ENCODE measurements at regions not wholly inside any gene's neighbourhood (a gene's known extent, or its start where the extent isn't known, plus 50 kb on each side); places are given as distances from the start of the nearest gene placed in this dataset.

DNA sequence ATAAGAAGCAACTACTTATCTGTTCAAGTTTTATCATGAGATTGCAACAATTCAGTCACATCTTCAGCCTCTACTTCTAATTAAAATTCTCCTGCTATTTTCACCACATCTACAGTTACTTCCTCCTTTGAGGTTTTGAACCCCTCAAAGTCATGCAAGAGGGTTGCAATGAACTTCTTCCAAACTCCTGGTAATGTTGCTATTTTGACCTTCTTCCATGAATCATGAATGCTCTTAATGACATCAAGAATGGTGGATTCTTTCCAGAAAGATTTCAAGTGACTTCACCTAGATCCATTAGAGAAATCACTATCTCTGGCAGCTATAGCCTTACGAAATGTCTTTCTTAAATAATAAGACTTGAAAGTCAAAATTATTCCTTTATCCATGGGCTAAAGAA is 1052.8 kb upstream of the NRXN1 start:
- Histone ChIP-seq H3K36me3 (no peaks in the 10 kb centered on the region), H3K4me1 (no peaks in the 10 kb centered on the region), H3K27me3 (no peaks in the 10 kb centered on the region), H3K4me3 (no peak overlapping the region), H3K9me3 (no peaks in the 10 kb centered on the region), H3K27ac (no peak overlapping the region)
- DNase-seq = no peak
- TF ChIP-seq POLR2A (IDR thresholded peaks at IDR 0.05) (no peak), CTCF (IDR thresholded peaks at IDR 0.05) (no peak)

DNA sequence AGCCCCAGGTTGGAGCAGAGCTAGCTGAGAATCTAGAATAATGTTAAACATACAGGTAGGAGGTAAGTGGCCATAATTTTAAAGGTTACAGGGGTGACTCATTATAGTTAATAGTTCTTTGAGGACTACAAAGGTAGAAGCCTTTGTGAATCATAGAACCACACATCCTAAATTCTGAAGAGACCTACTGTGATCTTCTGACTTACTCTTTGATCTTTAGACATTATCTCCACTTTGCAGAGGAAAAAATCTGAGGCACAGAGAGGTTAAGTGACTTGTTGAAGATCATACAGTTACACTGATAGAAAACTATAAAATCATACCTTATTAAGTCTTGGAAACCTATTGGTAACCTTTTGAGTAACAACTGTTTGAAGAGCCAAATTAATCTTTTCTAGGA is 1051.3 kb upstream of the NRXN1 start:
- Histone ChIP-seq H3K9me3 (no peaks in the 10 kb centered on the region), H3K4me1 (no peaks in the 10 kb centered on the region), H3K27me3 (no peaks in the 10 kb centered on the region), H3K27ac (no peak overlapping the region), H3K4me3 (no peak overlapping the region), H3K36me3 (no peaks in the 10 kb centered on the region)
- TF ChIP-seq CTCF (IDR thresholded peaks at IDR 0.05) = no peak
- no peak for TF ChIP-seq POLR2A (IDR thresholded peaks at IDR 0.05)
- DNase-seq = no peak

- Histone ChIP-seq H3K36me3 (no peaks in the 10 kb centered on the region), H3K27me3 (no peaks in the 10 kb centered on the region), H3K4me1 (no peaks in the 10 kb centered on the region), H3K4me3 (no peak overlapping the region), H3K27ac (no peak overlapping the region), H3K9me3 (no peaks in the 10 kb centered on the region)
- no peak for DNase-seq
- TF ChIP-seq CTCF (IDR thresholded peaks at IDR 0.05) (no peak), POLR2A (IDR thresholded peaks at IDR 0.05) (no peak)
These were observed 1050.7 kb upstream of the NRXN1 start for GRCh38 chr2:52082646-52083045.

GRCh38 chr2:52079602-52080001 is 1047.7 kb upstream of the NRXN1 start:
- Histone ChIP-seq H3K9me3 (no peaks in the 10 kb centered on the region), H3K36me3 (no peaks in the 10 kb centered on the region)

DNA sequence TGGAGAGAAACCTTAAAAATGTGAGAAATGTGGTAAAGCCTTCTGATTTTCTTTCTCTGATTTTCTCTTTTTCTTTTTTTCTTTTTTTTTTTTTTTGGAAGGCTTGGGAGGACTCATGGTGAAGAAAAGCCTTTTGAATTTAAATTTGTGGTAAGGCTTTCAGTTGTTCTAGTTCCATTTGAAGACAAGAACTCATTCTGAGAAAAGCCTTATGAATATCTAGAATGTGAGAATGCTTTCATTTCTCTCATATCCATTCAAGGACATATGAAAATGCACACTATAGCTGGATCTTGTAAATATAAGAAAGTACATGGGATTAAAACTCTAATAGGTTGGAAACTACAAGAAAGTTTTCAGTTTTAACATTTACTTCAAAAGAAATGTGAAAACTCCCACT is 1045.2 kb upstream of the NRXN1 start:
- H3K9me3 ChIP-seq = no peaks in the 10 kb centered on the region
- DNase-seq = no peak
- H3K36me3 ChIP-seq = no peaks in the 10 kb centered on the region
- no peak for TF ChIP-seq CTCF (IDR thresholded peaks at IDR 0.05)
- no peak for TF ChIP-seq POLR2A (IDR thresholded peaks at IDR 0.05)
- no peaks in the 10 kb centered on the region for H3K4me1 ChIP-seq
- H3K27me3 ChIP-seq = no peaks in the 10 kb centered on the region
- H3K27ac ChIP-seq = no peak overlapping the region
- H3K4me3 ChIP-seq = no peak overlapping the region

More at GRCh38 chr2:52079602-52080001, 1047.7 kb upstream of the NRXN1 start:
- Histone ChIP-seq H3K27ac (no peak overlapping the region), H3K27me3 (no peaks in the 10 kb centered on the region), H3K4me3 (no peak overlapping the region), H3K4me1 (no peaks in the 10 kb centered on the region)
- no peak for DNase-seq
- no peak for TF ChIP-seq POLR2A (IDR thresholded peaks at IDR 0.05)
- TF ChIP-seq CTCF (IDR thresholded peaks at IDR 0.05) = no peak

DNA sequence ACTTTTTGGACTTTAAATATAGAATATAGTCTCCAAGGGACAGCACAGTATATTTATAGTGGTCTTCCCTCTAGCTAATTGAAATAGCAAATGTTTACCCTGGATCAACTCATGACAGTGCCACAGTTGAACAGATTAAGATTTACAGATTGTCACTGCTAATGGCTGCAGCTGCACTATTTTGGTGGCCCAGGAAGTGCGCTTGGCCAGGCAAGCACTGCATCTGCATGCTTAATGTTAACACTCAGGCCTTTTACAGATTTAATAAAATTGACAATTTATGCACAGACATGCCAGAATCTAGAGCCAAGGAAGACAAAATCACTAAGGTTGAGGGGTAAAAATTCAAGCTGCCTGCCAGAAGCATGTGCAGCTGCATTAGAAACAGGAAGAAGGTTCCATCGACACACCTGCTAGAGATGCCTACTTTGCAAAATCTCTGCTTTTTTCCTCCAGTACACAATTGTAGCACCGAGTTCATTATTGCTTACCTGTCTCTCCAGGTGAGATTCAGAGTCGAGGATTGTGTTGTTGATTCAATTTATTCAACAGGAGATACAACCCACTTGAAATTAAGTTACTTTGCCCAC is 1042.3 kb upstream of the NRXN1 start:
- no peak for DNase-seq
- H3K4me3 ChIP-seq = no peak overlapping the region
- H3K27me3 ChIP-seq = no peaks in the 10 kb centered on the region
- no peaks in the 10 kb centered on the region for H3K36me3 ChIP-seq
- TF ChIP-seq POLR2A (IDR thresholded peaks at IDR 0.05) = no peak
- no peak for TF ChIP-seq CTCF (IDR thresholded peaks at IDR 0.05)
- H3K9me3 ChIP-seq = no peaks in the 10 kb centered on the region
- H3K4me1 ChIP-seq = no peaks in the 10 kb centered on the region
- H3K27ac ChIP-seq = no peak overlapping the region

Data from Peyer's patch (tissue), 4 donors.